IMR-90 (cell line): ENCODE measurements at regions not wholly inside any gene's neighbourhood (a gene's known extent, or its start where the extent isn't known, plus 50 kb on each side); places are given as distances from the start of the nearest gene placed in this dataset.

Source experiments
- ATAC-seq: fragments of 200-7000 bp; cut with Tn5 transposase; 2 replicates; pipeline ENCODE4 v1.9.1; 2020; ENCODE audit warnings: low read depth, mild to moderate bottlenecking, moderate library complexity
- BruUV-seq: library from RNA; stranded (reverse); fragments of 400-500 nt; replicated peaks from 2 replicates; lab custom pipeline; 2021; lab: Mats Ljungman, UMichigan
- CTCF ChIA-PET: fragments of 300-600 bp; formaldehyde crosslinking; extraction: SDS; loops from one replicate; lab custom pipeline; 2021; ENCODE audit warnings: antibody characterized with exemption; lab: Yijun Ruan, JAX
- POLR2A ChIA-PET: fragments of 300-600 bp; sonication (Branson Sonifier 250); formaldehyde crosslinking; loops from one replicate; lab custom pipeline; 2022; ENCODE audit warnings: antibody characterized with exemption; ENCODE audit not compliant: unreplicated experiment; lab: Charles Lee
- DNase-seq: peaks from one replicate; pipeline ENCODE4 v3.0.0; 2013
- H2AFZ ChIP-seq: replicated peaks from 2 replicates; pipeline ENCODE3; 2013; ENCODE audit warnings: low read length, mild to moderate bottlenecking; ENCODE audit not compliant: poor library complexity
- H2AK5ac ChIP-seq: 2 replicates; pipeline ENCODE4 v1.6.1; 2013; ENCODE audit warnings: low read depth, low read length, inconsistent platforms
- H2AK9ac ChIP-seq: replicated peaks from 2 replicates; pipeline ENCODE3; 2013; ENCODE audit warnings: mild to moderate bottlenecking, low read depth, low read length, moderate library complexity; ENCODE audit not compliant: poor library complexity
- H2BK120ac ChIP-seq: 2 replicates; pipeline ENCODE4 v1.6.1; 2013; ENCODE audit warnings: low read depth, low read length, inconsistent platforms
- H2BK15ac ChIP-seq: 3 replicates; pipeline ENCODE4 v1.6.1; 2013; ENCODE audit warnings: low read depth, low read length, inconsistent platforms
- H2BK20ac ChIP-seq: 2 replicates; pipeline ENCODE4 v1.6.1; 2013; ENCODE audit warnings: low read depth, mild to moderate bottlenecking, inconsistent platforms, low read length, moderate library complexity
- H2BK5ac ChIP-seq: 2 replicates; pipeline ENCODE4 v1.6.1; 2013; ENCODE audit warnings: mild to moderate bottlenecking, low read depth, low read length, inconsistent platforms; ENCODE audit not compliant: poor library complexity, severe bottlenecking
- H3K14ac ChIP-seq: replicated peaks from 2 replicates; pipeline ENCODE4 v1.6.1; 2013; ENCODE audit warnings: low read depth, low read length, inconsistent platforms
- H3K18ac ChIP-seq: 2 replicates; pipeline ENCODE4 v1.6.1; 2013; ENCODE audit warnings: low read depth, low read length, control low read depth
- H3K23ac ChIP-seq: 2 replicates; pipeline ENCODE4 v1.6.1; 2013; ENCODE audit warnings: low read depth, low read length, inconsistent platforms
- H3K27ac ChIP-seq: 2 replicates; pipeline ENCODE4 v1.5.1; 2013; ENCODE audit warnings: mild to moderate bottlenecking, control low read depth, low read length; ENCODE audit not compliant: insufficient read depth
- H3K27me3 ChIP-seq: 2 replicates; pipeline ENCODE4 v1.6.1; 2013; ENCODE audit warnings: low read length; ENCODE audit not compliant: control insufficient read depth, insufficient read depth
- H3K36me3 ChIP-seq: 2 replicates; pipeline ENCODE4 v1.6.1; 2013; ENCODE audit warnings: low read length, mixed read lengths; ENCODE audit not compliant: control insufficient read depth, insufficient read depth
- H3K4ac ChIP-seq: 2 replicates; pipeline ENCODE4 v1.6.1; 2013; ENCODE audit warnings: low read depth, low read length, inconsistent platforms
- H3K4me1 ChIP-seq: 2 replicates; pipeline ENCODE4 v1.6.1; 2013; ENCODE audit warnings: low read length, mixed read lengths; ENCODE audit not compliant: control insufficient read depth, insufficient read depth
- H3K4me2 ChIP-seq: 2 replicates; pipeline ENCODE4 v1.6.1; 2013; ENCODE audit warnings: low read depth, mild to moderate bottlenecking, control low read depth, low read length, moderate library complexity
- H3K4me3 ChIP-seq: 2 replicates; pipeline ENCODE4 v1.5.1; 2013; ENCODE audit warnings: low read depth, mild to moderate bottlenecking, control low read depth, low read length, moderate library complexity; ENCODE audit not compliant: insufficient read depth
- H3K56ac ChIP-seq: 2 replicates; pipeline ENCODE4 v1.6.1; 2013; ENCODE audit warnings: low read length, inconsistent platforms; ENCODE audit not compliant: insufficient read depth; ENCODE audit errors: extremely low read depth
- H3K79me1 ChIP-seq, 2 experiments: 2 replicates each; pipeline ENCODE4 v1.6.1; 2013; ENCODE audit warnings: low read length in 2 of 2, inconsistent platforms in 1 of 2, low read depth in 1 of 2
- H3K9ac ChIP-seq: 2 replicates; pipeline ENCODE4 v1.6.1; 2013; ENCODE audit warnings: low read depth, low read length, control low read depth
- H3K9me1 ChIP-seq: 2 replicates; pipeline ENCODE4 v1.6.1; 2013; ENCODE audit warnings: low read length, inconsistent platforms; ENCODE audit not compliant: insufficient read depth
- H3K9me3 ChIP-seq: 2 replicates; pipeline ENCODE4 v1.6.1; 2013; ENCODE audit warnings: low read length; ENCODE audit not compliant: control insufficient read depth, insufficient read depth
- H4K20me1 ChIP-seq: 2 replicates; pipeline ENCODE4 v1.6.1; 2013; ENCODE audit warnings: low read length, inconsistent platforms; ENCODE audit not compliant: insufficient read depth
- H4K5ac ChIP-seq: 2 replicates; pipeline ENCODE4 v1.6.1; 2013; ENCODE audit warnings: mild to moderate bottlenecking, low read depth, low read length, control low read depth
- H4K8ac ChIP-seq, 2 experiments: 2 replicates each; pipeline ENCODE4 v1.6.1; 2013; ENCODE audit warnings: low read depth in 2 of 2, low read length in 2 of 2, control low read depth in 1 of 2, inconsistent platforms in 1 of 2
- H4K91ac ChIP-seq: 2 replicates; pipeline ENCODE4 v1.6.1; 2013; ENCODE audit warnings: low read depth, low read length, inconsistent platforms; ENCODE audit not compliant: insufficient read depth
- SMC3 ChIP-seq: fragments of 150-350 bp; IDR thresholded peaks from 2 replicates; pipeline ENCODE4 v1.6.1; 2016; ENCODE audit warnings: low read depth, mild to moderate bottlenecking, antibody characterized with exemption, low read length, moderate library complexity
- WGBS, 2 experiments: methylation state at CpG; one replicate each; pipeline versions ENCODE4 v1.1.5 to v1.1.7; 2013; ENCODE audit warnings: missing lambda C conversion rate in 2 of 2; ENCODE audit not compliant: insufficient read length in 1 of 2; ENCODE audit errors: extremely low coverage in 2 of 2; 5-methylcytosine and 5-hydroxymethylcytosine counted together
- dilution Hi-C: fragments of 300-500 bp; cut with HindIII; formaldehyde crosslinking; loops from one replicate; pipeline ENCODE4 v1.14.3; 2018; ENCODE audit warnings: low sequenced_read_pairs; ENCODE audit not compliant: unreplicated experiment
- in situ Hi-C: fragments of 300-500 bp; cut with MboI; formaldehyde crosslinking; loops from 3 replicates; pipeline ENCODE4 v1.14.3; 2019; ENCODE audit warnings: low sequenced_read_pairs, inconsistent platforms, mixed read lengths
- intact Hi-C: fragments of 100-400 bp; cut with micrococcal nuclease; formaldehyde crosslinking; loops from 2 replicates; pipeline ENCODE4 v1.10.0; 2022
- TF ChIP-seq, protein P1 (sequence below): fragments of 150-350 bp; IDR thresholded peaks from 2 replicates; pipeline ENCODE4 v1.6.1; 2016; ENCODE audit warnings: low read depth, mild to moderate bottlenecking, low read length, moderate library complexity, borderline replicate concordance
- TF ChIP-seq, protein P2 (sequence below): fragments of 150-350 bp; IDR thresholded peaks from 2 replicates; pipeline ENCODE4 v1.6.1; 2017; ENCODE audit warnings: mild to moderate bottlenecking, antibody characterized with exemption, low read length, low read depth

DNA sequence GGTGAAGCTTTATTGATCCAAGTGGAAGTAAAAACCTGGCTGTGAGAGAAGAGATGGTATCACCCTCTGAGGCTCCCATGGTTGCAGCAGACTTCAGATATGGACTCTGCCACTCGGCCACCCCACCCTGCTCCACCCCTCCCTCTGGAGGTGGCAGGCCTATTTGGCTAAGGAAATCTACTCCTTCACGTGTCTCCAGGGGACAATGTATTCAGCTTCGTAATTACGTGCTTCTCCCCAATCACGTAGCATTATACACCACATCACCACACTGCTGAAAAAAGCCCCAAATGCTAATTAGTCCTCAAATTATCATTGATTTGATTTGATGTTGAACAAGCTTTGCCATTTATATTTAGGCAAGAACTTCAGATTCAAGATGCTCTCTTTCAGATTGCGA is 220.7 kb downstream of the OMA1 start:
- Histone ChIP-seq H2BK5ac (no peak overlapping the region), H3K4me1 (no peaks in the 10 kb centered on the region), H4K5ac (no peak overlapping the region), H3K79me1 (no peaks in the 10 kb centered on the region), H4K91ac (no peak overlapping the region), H3K4ac (no peak overlapping the region), H3K9ac (no peak overlapping the region), H3K18ac (no peak overlapping the region), H4K8ac (no peak overlapping the region), H3K9me3 (no peaks in the 10 kb centered on the region), H3K23ac (no peak overlapping the region), H3K4me3 (no peak overlapping the region), H2AK9ac (no peak overlapping the region), H2AFZ (no peak overlapping the region), H2AK5ac (no peak overlapping the region), H2BK120ac (no peak overlapping the region), H3K36me3 (no peaks in the 10 kb centered on the region), H3K27me3 (no peaks in the 10 kb centered on the region), H3K56ac (no peak overlapping the region), H2BK20ac (no peak overlapping the region), H3K9me1 (no peaks in the 10 kb centered on the region), H4K20me1 (no peaks in the 10 kb centered on the region; the same call in 1 of the 2 replicates), H3K14ac (no peak overlapping the region), H3K4me2 (no peak overlapping the region), H2BK15ac (no peak overlapping the region), H3K27ac (no peak overlapping the region)
- ChIA-PET CTCF (no interaction called here), POLR2A (no interaction called here)
- no TSS peak for BruUV-seq
- no peak for ATAC-seq
- TF ChIP-seq SMC3: no peak
- TF ChIP-seq, protein P1, sequence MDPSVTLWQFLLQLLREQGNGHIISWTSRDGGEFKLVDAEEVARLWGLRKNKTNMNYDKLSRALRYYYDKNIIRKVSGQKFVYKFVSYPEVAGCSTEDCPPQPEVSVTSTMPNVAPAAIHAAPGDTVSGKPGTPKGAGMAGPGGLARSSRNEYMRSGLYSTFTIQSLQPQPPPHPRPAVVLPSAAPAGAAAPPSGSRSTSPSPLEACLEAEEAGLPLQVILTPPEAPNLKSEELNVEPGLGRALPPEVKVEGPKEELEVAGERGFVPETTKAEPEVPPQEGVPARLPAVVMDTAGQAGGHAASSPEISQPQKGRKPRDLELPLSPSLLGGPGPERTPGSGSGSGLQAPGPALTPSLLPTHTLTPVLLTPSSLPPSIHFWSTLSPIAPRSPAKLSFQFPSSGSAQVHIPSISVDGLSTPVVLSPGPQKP: no peak
- TF ChIP-seq, protein P2, sequence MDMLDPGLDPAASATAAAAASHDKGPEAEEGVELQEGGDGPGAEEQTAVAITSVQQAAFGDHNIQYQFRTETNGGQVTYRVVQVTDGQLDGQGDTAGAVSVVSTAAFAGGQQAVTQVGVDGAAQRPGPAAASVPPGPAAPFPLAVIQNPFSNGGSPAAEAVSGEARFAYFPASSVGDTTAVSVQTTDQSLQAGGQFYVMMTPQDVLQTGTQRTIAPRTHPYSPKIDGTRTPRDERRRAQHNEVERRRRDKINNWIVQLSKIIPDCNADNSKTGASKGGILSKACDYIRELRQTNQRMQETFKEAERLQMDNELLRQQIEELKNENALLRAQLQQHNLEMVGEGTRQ: no peak
- no CpG with 5 or more reads among the region's 6 CpGs for WGBS, 2 experiments
- intact Hi-C loops (no loop called here), dilution Hi-C loops (no loop called here), in situ Hi-C loops (no loop called here)
- no peak for DNase-seq
